Activated B cell treated with CpG ODN at 0.5 μM for 24 hours (primary cell): ENCODE measurements at regions not wholly inside any gene's neighbourhood (a gene's known extent, or its start where the extent isn't known, plus 50 kb on each side); places are given as distances from the start of the nearest gene placed in this dataset.

Experiments used
- ATAC-seq: fragments of 200-7000 bp; cut with Tn5 transposase; one replicate; pipeline ENCODE4 v1.10.0; 2021; ENCODE audit warnings: low read depth, mild to moderate bottlenecking, moderate library complexity
- CTCF ChIA-PET: fragments of 350-600 bp; sonication (Branson Sonifier 250); formaldehyde crosslinking; loops from one replicate; lab custom pipeline; 2021; ENCODE audit warnings: antibody characterized with exemption; lab: Charles Lee
- POLR2A ChIA-PET: fragments of 350-600 bp; sonication (Branson Sonifier 250); formaldehyde crosslinking; loops from one replicate; lab custom pipeline; 2021; ENCODE audit warnings: antibody characterized with exemption; lab: Charles Lee
- DNase-seq: peaks from one replicate; pipeline ENCODE4 v3.0.0; 2022
- H3K27ac Mint-ChIP-seq: one replicate; pipeline ENCODE4 v1.8.0; 2020; ENCODE audit warnings: mixed read lengths
- H3K27me3 Mint-ChIP-seq: one replicate; pipeline ENCODE4 v1.8.0; 2021; ENCODE audit warnings: mixed read lengths
- H3K36me3 Mint-ChIP-seq: one replicate; pipeline ENCODE4 v1.8.0; 2021; ENCODE audit warnings: low read depth, mixed read lengths
- H3K4me1 Mint-ChIP-seq: one replicate; pipeline ENCODE4 v1.8.0; 2021; ENCODE audit warnings: mixed read lengths
- H3K4me3 Mint-ChIP-seq: one replicate; pipeline ENCODE4 v1.8.0; 2020; ENCODE audit warnings: mild to moderate bottlenecking, mixed read lengths
- H3K9me3 Mint-ChIP-seq: one replicate; pipeline ENCODE4 v1.8.0; 2020; ENCODE audit warnings: mixed read lengths
- CTCF ChIP-seq: fragments of 200-600 bp; IDR thresholded peaks from one replicate; pipeline ENCODE4 v1.8.0; 2022; ENCODE audit warnings: antibody characterized with exemption, mild to moderate bottlenecking
- intact Hi-C: fragments of 100-400 bp; cut with micrococcal nuclease; formaldehyde crosslinking; loops from one replicate; pipeline ENCODE4 v1.15.1; 2024

- Mint-ChIP-seq H3K4me3 (no peak overlapping the region), H3K27ac (no peak overlapping the region), H3K4me1 (no peaks in the 10 kb centered on the region), H3K36me3 (no peaks in the 10 kb centered on the region), H3K27me3 (no peaks in the 10 kb centered on the region), H3K9me3 (no peaks in the 10 kb centered on the region)
- ChIA-PET POLR2A (no interaction called here), CTCF (no interaction called here)
- intact Hi-C loops: no loop called here
- no peak for DNase-seq
- ATAC-seq: no peak
- no peak for TF ChIP-seq CTCF
Observed at GRCh38 chr12:60391051-60391450, 795.2 kb downstream of the SLC16A7 start.

GRCh38 chr12:60391791-60392190 is 796.0 kb downstream of the SLC16A7 start:
- TF ChIP-seq CTCF: no peak
- Mint-ChIP-seq H3K9me3 (no peaks in the 10 kb centered on the region), H3K27ac (no peak overlapping the region), H3K27me3 (no peaks in the 10 kb centered on the region), H3K4me1 (no peaks in the 10 kb centered on the region), H3K36me3 (no peaks in the 10 kb centered on the region), H3K4me3 (no peak overlapping the region)
- POLR2A ChIA-PET: no interaction called here
- DNase-seq (no peak), ATAC-seq (no peak)
- CTCF ChIA-PET: no interaction called here
- intact Hi-C loops: no loop called here

- no peak for ATAC-seq
- intact Hi-C loops: no loop called here
- CTCF ChIA-PET: no interaction called here
- H3K36me3 Mint-ChIP-seq: no peaks in the 10 kb centered on the region
- no peak overlapping the region for H3K4me3 Mint-ChIP-seq
- H3K4me1 Mint-ChIP-seq: no peaks in the 10 kb centered on the region
- H3K27ac Mint-ChIP-seq: no peak overlapping the region
- H3K9me3 Mint-ChIP-seq: no peaks in the 10 kb centered on the region
- no peak for TF ChIP-seq CTCF
- no peak for DNase-seq
- POLR2A ChIA-PET: no interaction called here
- H3K27me3 Mint-ChIP-seq: no peaks in the 10 kb centered on the region
Observed at GRCh38 chr12:60393093-60393492, 797.3 kb downstream of the SLC16A7 start.

GRCh38 chr12:60394665-60395064 is 798.8 kb downstream of the SLC16A7 start:
- DNase-seq: no peak
- POLR2A ChIA-PET: no interaction called here
- no peak overlapping the region for H3K4me3 Mint-ChIP-seq
- H3K36me3 Mint-ChIP-seq: no peaks in the 10 kb centered on the region
- ATAC-seq: no peak
- intact Hi-C loops: no loop called here
- CTCF ChIA-PET: no interaction called here
- no peaks in the 10 kb centered on the region for H3K4me1 Mint-ChIP-seq
- no peaks in the 10 kb centered on the region for H3K27me3 Mint-ChIP-seq
- no peaks in the 10 kb centered on the region for H3K9me3 Mint-ChIP-seq
- TF ChIP-seq CTCF: no peak
- no peak overlapping the region for H3K27ac Mint-ChIP-seq

GRCh38 chr12:60398547-60398946 is 802.7 kb downstream of the SLC16A7 start:
- H3K36me3 Mint-ChIP-seq: no peaks in the 10 kb centered on the region
- no peaks in the 10 kb centered on the region for H3K4me1 Mint-ChIP-seq
- ChIA-PET POLR2A (no interaction called here), CTCF (no interaction called here)
- intact Hi-C loops: no loop called here
- H3K27ac Mint-ChIP-seq: no peak overlapping the region
- no peaks in the 10 kb centered on the region for H3K27me3 Mint-ChIP-seq
- DNase-seq (no peak), ATAC-seq (no peak)
- no peak for TF ChIP-seq CTCF
- no peak overlapping the region for H3K4me3 Mint-ChIP-seq
- H3K9me3 Mint-ChIP-seq: no peaks in the 10 kb centered on the region
